HepG2 (cell line): ENCODE measurements at regions not wholly inside any gene's neighbourhood (a gene's known extent, or its start where the extent isn't known, plus 50 kb on each side); places are given as distances from the start of the nearest gene placed in this dataset.

Experiments used
- ATAC-seq: fragments of 200-7000 bp; cut with Tn5 transposase; 3 replicates; pipeline ENCODE4 v1.9.1; 2020; ENCODE audit warnings: mild to moderate bottlenecking, moderate library complexity
- BruUV-seq: library from RNA; stranded (reverse); fragments of 400-500 nt; replicated peaks from 2 replicates; lab custom pipeline; 2021; lab: Mats Ljungman, UMichigan
- CTCF ChIA-PET: fragments of 300-600 bp; formaldehyde crosslinking; extraction: SDS; loops from one replicate; lab custom pipeline; 2021; ENCODE audit warnings: low total read pairs, inconsistent platforms, low intra/inter-chr PET ratio; lab: Yijun Ruan, JAX
- POLR2A ChIA-PET: fragments of 350-600 bp; sonication (Branson Sonifier 250); formaldehyde crosslinking; loops from one replicate; lab custom pipeline; 2020; ENCODE audit warnings: antibody characterized with exemption, inconsistent platforms; lab: Yijun Ruan, JAX
- DNase-seq: peaks from one replicate; pipeline ENCODE4 v3.0.0-alpha.2; 2015; ENCODE audit warnings: low spot score
- FAIRE-seq: peaks from 3 replicates; lab custom pipeline; 2011; peaks lifted over from hg19 to GRCh38; lab: Jason Lieb, UNC
- H2AFZ ChIP-seq: one replicate; pipeline ENCODE4 v1.6.1; 2011; ENCODE audit warnings: low read length, inconsistent platforms
- H3K27ac ChIP-seq: fragments of 300-600 bp; 3 replicates; pipeline ENCODE4 v1.8.0; 2011; ENCODE audit warnings: mixed run types, mild to moderate bottlenecking, mixed read lengths, low read length, inconsistent platforms; ENCODE audit not compliant: insufficient read depth; ENCODE audit errors: extremely low read length
- H3K27me3 ChIP-seq, 2 experiments: fragments of 200-600 bp in 1 of 2; 2 replicates in 1 of 2; 3 replicates in 1 of 2; pipeline versions ENCODE4 v1.6.0 to v1.8.0; 2011; ENCODE audit warnings: low read length in 2 of 2, mild to moderate bottlenecking in 2 of 2, moderate library complexity in 2 of 2, inconsistent platforms in 1 of 2; ENCODE audit not compliant: insufficient read depth in 2 of 2, control insufficient read depth in 1 of 2
- H3K36me3 ChIP-seq, 2 experiments: fragments of 200-600 bp in 1 of 2; replicated peaks in 1 of 2; 2 replicates in 1 of 2; 3 replicates in 1 of 2; pipeline versions ENCODE4 v1.5.1 to v1.8.0; 2011; ENCODE audit warnings: low read length in 2 of 2, inconsistent platforms in 1 of 2; ENCODE audit not compliant: insufficient read depth in 2 of 2, control insufficient read depth in 1 of 2
- H3K4me1 ChIP-seq: 2 replicates; pipeline ENCODE4 v1.5.1; 2012; ENCODE audit warnings: low read length, inconsistent platforms; ENCODE audit not compliant: insufficient read depth
- H3K4me2 ChIP-seq: 2 replicates; pipeline ENCODE4 v1.6.0; 2011; ENCODE audit warnings: low read depth, low read length, inconsistent platforms
- H3K4me3 ChIP-seq, 3 experiments: fragments of 200-600 bp in 1 of 3; sonication (generic), shearing (Covaris generic) in 1 of 3; replicated peaks in 1 of 3; 2 replicates each; pipeline ENCODE4 v1.5.1; 2011 to 2016; ENCODE audit warnings: low read length in 3 of 3, inconsistent platforms in 2 of 3, low read depth in 2 of 3, mild to moderate bottlenecking in 2 of 3, control low read depth in 1 of 3, mixed read lengths in 1 of 3; ENCODE audit not compliant: insufficient read depth in 1 of 3
- H3K79me2 ChIP-seq: one replicate; pipeline ENCODE4 v1.6.1; 2011; ENCODE audit warnings: low read length, inconsistent platforms; ENCODE audit not compliant: insufficient read depth
- H3K9ac ChIP-seq: 2 replicates; pipeline ENCODE4 v1.6.0; 2011; ENCODE audit warnings: mild to moderate bottlenecking, low read depth, low read length, inconsistent platforms; ENCODE audit not compliant: insufficient read depth
- H3K9me3 ChIP-seq: 2 replicates; pipeline ENCODE4 v1.5.1; 2012; ENCODE audit warnings: mild to moderate bottlenecking, low read length
- H4K20me1 ChIP-seq: 2 replicates; pipeline ENCODE4 v1.6.0; 2011; ENCODE audit warnings: inconsistent platforms, mild to moderate bottlenecking, low read length, moderate library complexity; ENCODE audit not compliant: insufficient read depth
- ATF7 ChIP-seq, 2 experiments: fragments of 450-650 bp in 1 of 2; sonication (generic) in 1 of 2; formaldehyde crosslinking in 1 of 2; IDR thresholded peaks; 2 replicates each; pipeline versions ENCODE4 v1.4.0 to v1.6.1; 2016 to 2020; ENCODE audit warnings: antibody characterized with exemption in 1 of 2, mild to moderate bottlenecking in 1 of 2, missing genetic modification reagents in 1 of 2
- KLF12 ChIP-seq: sonication (generic); formaldehyde crosslinking; IDR thresholded peaks from 2 replicates; pipeline ENCODE4 v1.4.0; 2020; ENCODE audit warnings: missing genetic modification reagents, borderline replicate concordance
- SYNCRIP ChIP-seq: fragments of 200-400 bp; formaldehyde crosslinking; IDR thresholded peaks from 2 replicates; pipeline ENCODE4 v1.6.1; 2018; ENCODE audit warnings: mild to moderate bottlenecking, low read depth, low read length; ENCODE audit not compliant: insufficient read depth
- ZNF121 ChIP-seq: sonication (generic); formaldehyde crosslinking; IDR thresholded peaks from 2 replicates; pipeline ENCODE4 v1.5.0; 2020; ENCODE audit warnings: mild to moderate bottlenecking, missing genetic modification reagents
- WGBS: methylation state at CpG from one replicate; pipeline ENCODE4 v1.1.6; 2017; ENCODE audit warnings: low lambda C conversion rate; 5-methylcytosine and 5-hydroxymethylcytosine counted together
- in situ Hi-C: cut with HindIII; loops from 2 replicates; pipeline ENCODE4 v1.10.0; 2017; ENCODE audit warnings: low pct_unique_long_range_greater_than_20kb; ENCODE audit not compliant: extremely low pct_ligation_motif_present
- intact Hi-C: fragments of 100-400 bp; cut with micrococcal nuclease; formaldehyde crosslinking; loops from one replicate; pipeline ENCODE4 v1.10.0; 2022; ENCODE audit not compliant: unreplicated experiment

DNA sequence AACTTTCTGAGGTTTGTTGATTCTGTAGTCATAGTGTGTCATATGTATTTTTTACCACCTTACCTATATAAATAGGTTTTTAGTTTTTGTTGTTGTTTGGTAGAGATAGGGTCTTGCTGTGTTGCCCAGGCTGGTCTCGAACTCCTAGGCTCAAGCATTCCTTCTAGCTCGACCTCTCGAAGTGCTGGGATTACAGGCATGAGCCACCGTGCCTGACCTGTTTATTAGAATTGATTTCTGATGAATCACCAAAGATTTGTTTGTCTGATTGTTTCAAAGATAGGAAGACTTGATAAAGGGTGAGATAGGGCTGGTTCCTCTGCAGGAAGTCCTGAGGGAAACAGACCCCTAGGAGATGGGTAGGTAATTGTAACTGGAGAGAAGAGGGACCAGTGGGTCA lies 481.6 kb downstream of the PCNX1 start:
- no peak overlapping the region for H3K4me2 ChIP-seq

DNA sequence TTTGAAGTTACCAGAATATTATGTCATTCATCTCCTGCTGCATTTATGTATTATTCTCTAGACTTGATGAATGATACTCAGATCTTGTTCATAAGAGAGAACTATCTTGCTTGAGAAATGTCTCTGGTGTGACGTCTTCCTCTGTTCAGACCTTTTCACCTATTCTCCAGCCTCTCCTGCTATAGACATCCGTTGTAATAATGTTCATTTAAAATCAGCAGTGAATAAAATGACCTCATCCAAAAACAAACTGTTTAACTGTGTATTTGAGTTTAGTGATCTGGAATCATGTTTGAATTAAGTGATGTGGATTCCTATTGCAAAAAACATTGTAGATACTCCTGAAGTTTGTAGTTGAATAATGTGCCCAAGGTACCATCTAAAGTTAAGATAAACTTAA lies 487.1 kb downstream of the PCNX1 start:
- no peak overlapping the region for H3K9ac ChIP-seq
- no peak overlapping the region for H2AFZ ChIP-seq
- intact Hi-C loops: no loop called here
- no peak overlapping the region for H3K4me3 ChIP-seq
- no peaks in the 10 kb centered on the region for H3K36me3 ChIP-seq
- POLR2A ChIA-PET: no interaction called here
- DNase-seq: no peak
- ATAC-seq: no peak
- CTCF ChIA-PET: no interaction called here
- peaks cover 39% of the 10 kb centered on the region for H3K4me1 ChIP-seq
- no peak for FAIRE-seq
- no peaks in the 10 kb centered on the region; a peak in 1 of 5 replicates for H3K27me3 ChIP-seq
- no peaks in the 10 kb centered on the region for H3K9me3 ChIP-seq
- H3K27ac ChIP-seq: no peak overlapping the region
- 95% methylated on average over 2 of the region's 2 CpGs for WGBS
- no TSS peak for BruUV-seq
- no peak overlapping the region for H3K4me2 ChIP-seq
- TF ChIP-seq ATF7 (IDR thresholded peaks at IDR 0.05) (0 out of 2 replicates have a peak, but pooled peaks have one; percentile 13), ATF7 (CRISPR knock-in tag; IDR thresholded peaks at IDR 0.05) (no peak), SYNCRIP (no peak)
- no peaks in the 10 kb centered on the region for H4K20me1 ChIP-seq
- H3K79me2 ChIP-seq: peaks cover 14% of the 10 kb centered on the region
- in situ Hi-C loops: no loop called here

More for the DNA sequence above, 481.6 kb downstream of the PCNX1 start:
- FAIRE-seq (no peak), ATAC-seq (no peak), DNase-seq (no peak)
- no peak overlapping the region for H3K4me3 ChIP-seq
- in situ Hi-C loops (no loop called here), intact Hi-C loops (no loop called here)
- H3K9ac ChIP-seq: no peak overlapping the region
- no peaks in the 10 kb centered on the region for H3K36me3 ChIP-seq
- POLR2A ChIA-PET: interaction anchor here (0.8 kb wide), 1 partner anchor 52 kb away, joined by 4 read pairs; no protein-coding TSS in a partner anchor
- no TSS peak for BruUV-seq
- no peak overlapping the region for H3K27ac ChIP-seq
- H4K20me1 ChIP-seq: no peaks in the 10 kb centered on the region
- no peaks in the 10 kb centered on the region for H3K4me1 ChIP-seq
- 0 out of 2 replicates have a peak, but pooled peaks have one; percentile 53 for TF ChIP-seq ZNF121 (CRISPR knock-in tag)
- TF ChIP-seq KLF12 (CRISPR knock-in tag): no peak
- H3K27me3 ChIP-seq: no peaks in the 10 kb centered on the region; a peak in 1 of 5 replicates
- H3K79me2 ChIP-seq: peaks cover 9% of the 10 kb centered on the region
- 97% methylated on average over 4 of the region's 4 CpGs for WGBS
- CTCF ChIA-PET: no interaction called here
- no peak overlapping the region for H2AFZ ChIP-seq
- no peaks in the 10 kb centered on the region for H3K9me3 ChIP-seq
